Activated T-cell treated with anti-CD3 and anti-CD28 coated beads, Interleukin-2, amount 50 U/mL, for 72 hours (primary cell): ENCODE measurements at regions not wholly inside any gene's neighbourhood (a gene's known extent, or its start where the extent isn't known, plus 50 kb on each side); places are given as distances from the start of the nearest gene placed in this dataset.

Experiments used
- ATAC-seq, 2 donors: fragments of 150-1000 bp; cut with Tn5 transposase; replicated peaks in 1 of 2; 2 replicates each; pipeline ENCODE4 v1.10.0; 2021; ENCODE audit warnings: moderate library complexity in 2 of 2, mild to moderate bottlenecking in 1 of 2
- DNase-seq, 2 donors: peaks; one replicate each; pipeline ENCODE4 v3.0.0; 2021 to 2022; ENCODE audit warnings: mixed read lengths in 1 of 2
- H3K27ac Mint-ChIP-seq: one replicate; pipeline ENCODE4 v1.8.0; 2022; ENCODE audit warnings: mild to moderate bottlenecking, moderate library complexity, mixed read lengths
- H3K27me3 Mint-ChIP-seq: one replicate; pipeline ENCODE4 v1.8.0; 2022; ENCODE audit warnings: low read depth, mixed read lengths
- H3K36me3 Mint-ChIP-seq, 2 donors: one replicate each; pipeline ENCODE4 v1.8.0; 2022; ENCODE audit warnings: mixed read lengths in 2 of 2, mild to moderate bottlenecking in 1 of 2; ENCODE audit not compliant: insufficient read depth in 2 of 2
- H3K4me1 Mint-ChIP-seq: one replicate; pipeline ENCODE4 v1.8.0; 2022; ENCODE audit warnings: low read depth, mixed read lengths
- H3K4me3 Mint-ChIP-seq, 2 donors: one replicate each; pipeline ENCODE4 v1.8.0; 2022; ENCODE audit warnings: mild to moderate bottlenecking in 2 of 2, mixed read lengths in 2 of 2, moderate library complexity in 2 of 2
- H3K9me3 Mint-ChIP-seq, 2 donors: one replicate each; pipeline ENCODE4 v1.8.0; 2022; ENCODE audit warnings: mixed read lengths in 2 of 2

DNA sequence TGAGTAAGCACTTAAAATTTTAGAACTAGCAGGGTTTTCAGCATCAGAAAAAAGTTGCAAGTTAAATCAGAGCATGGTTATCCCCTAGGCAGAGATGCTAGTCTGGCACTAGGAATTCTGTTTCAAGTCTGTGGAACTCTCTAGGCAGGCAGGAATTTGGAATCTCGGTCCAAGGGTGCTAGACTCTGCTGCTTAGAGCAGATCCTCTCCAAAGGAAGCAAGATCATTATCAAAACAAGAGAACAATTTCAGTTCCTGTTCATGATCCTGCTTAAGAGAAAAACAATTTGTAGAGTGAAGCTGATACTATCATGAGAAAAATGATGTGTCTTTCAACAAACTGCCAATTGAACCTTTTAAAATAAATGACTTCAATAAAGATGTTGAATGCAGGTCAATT is 420.7 kb downstream of the KIF4B start:
- Mint-ChIP-seq H3K27ac (no peak overlapping the region), H3K27me3 (no peaks in the 10 kb centered on the region), H3K36me3 (no peaks in the 10 kb centered on the region), H3K4me3 (no peak overlapping the region), H3K4me1 (no peaks in the 10 kb centered on the region), H3K9me3 (peaks cover 2 to 3% of the 10 kb centered on the region in 2 donors)
- DNase-seq = no peak
- no peak for ATAC-seq

DNA sequence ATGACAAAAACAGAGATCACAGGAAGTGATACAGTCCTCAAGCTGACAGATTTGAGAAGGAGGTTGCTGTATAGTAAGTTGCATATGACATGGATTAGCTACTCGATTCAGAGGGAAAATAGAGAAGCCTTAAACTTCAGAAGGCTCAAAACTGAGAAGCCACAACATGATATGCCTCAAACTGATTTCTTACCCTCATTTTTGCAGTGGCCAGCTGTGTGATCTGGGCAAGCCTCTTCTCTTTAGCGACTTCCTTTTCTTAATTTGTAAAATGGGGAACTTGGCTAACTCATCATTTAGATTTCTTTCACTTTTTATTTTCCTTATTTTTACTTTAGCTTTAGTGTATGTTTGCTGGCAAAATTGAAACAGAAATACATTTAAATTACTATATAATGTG is 421.1 kb downstream of the KIF4B start:
- ATAC-seq (no peak), DNase-seq (no peak)
- Mint-ChIP-seq H3K4me1 (no peaks in the 10 kb centered on the region), H3K36me3 (no peaks in the 10 kb centered on the region), H3K9me3 (peaks cover 2 to 3% of the 10 kb centered on the region in 2 donors), H3K27me3 (no peaks in the 10 kb centered on the region), H3K27ac (no peak overlapping the region), H3K4me3 (no peak overlapping the region)

DNA sequence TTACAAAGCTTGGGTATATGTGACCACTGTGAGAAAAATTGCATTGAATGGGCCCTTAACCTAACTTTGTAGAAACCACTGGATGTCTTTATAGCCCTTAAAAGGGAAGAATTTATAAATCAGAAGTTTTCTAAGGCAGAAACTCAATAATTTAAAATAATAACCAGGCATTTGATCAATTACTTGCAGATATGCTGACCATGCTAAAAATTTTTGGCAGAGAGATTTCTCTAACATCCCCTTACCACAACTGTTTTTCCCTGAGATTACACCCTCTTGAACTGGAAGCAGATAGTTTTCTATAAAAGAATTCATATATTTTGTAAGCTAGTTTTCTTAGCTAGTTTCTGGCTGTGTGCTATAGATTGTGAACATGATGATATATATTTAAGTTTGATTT is 428.3 kb downstream of the KIF4B start:
- H3K36me3 Mint-ChIP-seq = no peaks in the 10 kb centered on the region
- no peak overlapping the region for H3K27ac Mint-ChIP-seq
- H3K9me3 Mint-ChIP-seq = peaks cover 2 to 3% of the 10 kb centered on the region in 2 donors
- no peaks in the 10 kb centered on the region for H3K4me1 Mint-ChIP-seq
- DNase-seq (no peak), ATAC-seq (no peak)
- H3K27me3 Mint-ChIP-seq = no peaks in the 10 kb centered on the region
- no peak overlapping the region for H3K4me3 Mint-ChIP-seq

DNA sequence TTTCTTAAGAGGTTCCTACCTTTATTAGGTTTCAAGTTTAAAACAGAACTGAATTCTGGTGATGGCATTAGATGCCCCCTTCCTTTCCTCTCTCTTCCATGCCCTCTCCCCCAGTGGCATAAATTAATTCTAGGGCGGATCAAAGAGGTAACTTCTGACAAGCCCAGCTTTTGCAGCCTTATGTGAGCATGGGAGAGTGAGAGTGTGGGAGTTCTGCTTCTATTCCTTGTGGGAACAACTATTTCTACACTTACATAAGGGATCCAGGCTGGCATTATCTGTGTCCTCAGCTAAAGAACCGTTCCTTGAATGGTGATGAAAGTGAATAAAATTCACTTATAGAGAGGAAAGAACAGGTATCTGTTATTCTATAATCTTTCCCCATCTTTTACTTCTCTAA is 437.6 kb downstream of the KIF4B start:
- H3K27me3 Mint-ChIP-seq = no peaks in the 10 kb centered on the region
- peaks cover 3 to 6% of the 10 kb centered on the region in 2 donors for H3K9me3 Mint-ChIP-seq
- H3K4me1 Mint-ChIP-seq = no peaks in the 10 kb centered on the region
- H3K27ac Mint-ChIP-seq = no peak overlapping the region
- no peak for ATAC-seq
- no peak overlapping the region for H3K4me3 Mint-ChIP-seq
- H3K36me3 Mint-ChIP-seq = no peaks in the 10 kb centered on the region
- DNase-seq = no peak

DNA sequence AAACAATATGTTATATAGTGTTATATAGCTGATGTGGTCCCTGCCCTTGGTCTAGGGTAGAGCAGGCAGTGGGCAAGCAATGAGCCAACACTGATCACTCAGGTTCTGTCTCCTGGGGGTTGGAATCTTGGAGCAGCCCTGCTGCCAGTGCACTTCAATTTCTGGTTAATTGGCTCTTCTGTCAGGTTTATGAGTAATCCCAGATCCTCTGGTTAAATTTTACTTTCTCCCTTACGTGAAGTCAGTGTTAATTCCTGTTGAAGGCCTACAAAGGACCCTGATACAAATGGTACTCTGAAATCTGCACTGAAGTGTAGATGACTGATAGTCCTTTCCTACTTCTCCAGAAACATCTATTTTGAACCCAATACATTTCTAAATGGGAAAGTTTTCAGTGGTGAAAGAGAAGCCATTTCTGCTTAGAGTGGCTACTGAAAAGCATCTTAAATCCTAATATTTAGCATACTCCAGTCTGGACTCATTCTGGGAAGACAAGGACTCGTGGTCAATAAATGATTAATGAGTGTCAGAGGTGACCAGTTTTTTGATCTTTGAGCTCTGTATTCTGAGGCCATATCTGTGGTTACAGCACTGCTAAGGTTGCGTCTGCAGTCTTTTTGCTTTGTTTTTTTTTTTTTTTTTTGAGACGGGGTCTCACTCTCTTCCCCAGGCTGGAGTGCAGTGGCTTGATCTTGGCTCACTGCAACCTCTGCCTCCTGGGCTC is 442.4 kb downstream of the KIF4B start:
- Mint-ChIP-seq H3K4me1 (no peaks in the 10 kb centered on the region), H3K36me3 (no peaks in the 10 kb centered on the region), H3K27ac (no peak overlapping the region), H3K4me3 (no peak overlapping the region), H3K27me3 (no peaks in the 10 kb centered on the region), H3K9me3 (peaks cover 0 to 4% of the 10 kb centered on the region in 2 donors)
- DNase-seq = no peak
- no peak for ATAC-seq

DNA sequence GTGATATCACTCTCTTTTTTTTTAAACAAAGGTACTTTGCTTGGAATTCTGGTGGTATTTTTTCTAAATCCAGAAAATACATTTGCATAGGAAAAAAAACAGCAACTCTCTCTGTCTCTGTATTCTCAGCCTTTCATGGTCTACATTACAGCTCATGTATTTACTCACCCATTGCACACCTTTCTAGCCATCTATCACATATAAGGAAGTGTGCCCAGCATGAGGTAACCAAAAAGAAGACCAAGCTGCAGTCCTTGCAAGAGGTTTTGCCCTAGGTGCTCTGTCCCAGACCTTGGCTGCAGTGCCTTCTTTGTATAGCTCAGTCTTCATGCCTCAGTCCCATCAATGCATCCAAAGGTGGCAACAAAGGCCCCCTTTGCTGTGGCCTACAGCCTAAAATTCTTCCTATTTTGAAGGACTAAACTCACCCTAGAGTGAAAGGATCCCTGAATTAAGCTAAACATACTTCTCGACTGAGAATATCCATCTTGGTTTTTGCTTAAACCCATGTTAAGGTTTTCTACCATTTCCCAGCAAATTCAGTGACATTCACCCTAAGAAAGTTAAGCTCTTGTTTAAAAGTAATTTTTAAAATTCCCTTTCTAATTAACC is 446.4 kb downstream of the KIF4B start:
- no peaks in the 10 kb centered on the region for H3K4me1 Mint-ChIP-seq
- H3K9me3 Mint-ChIP-seq = peaks cover 0 to 1% of the 10 kb centered on the region in 2 donors
- H3K27me3 Mint-ChIP-seq = no peaks in the 10 kb centered on the region
- DNase-seq = no peak
- H3K4me3 Mint-ChIP-seq = no peak overlapping the region
- ATAC-seq = no peak
- H3K36me3 Mint-ChIP-seq = no peaks in the 10 kb centered on the region
- H3K27ac Mint-ChIP-seq = no peak overlapping the region

DNA sequence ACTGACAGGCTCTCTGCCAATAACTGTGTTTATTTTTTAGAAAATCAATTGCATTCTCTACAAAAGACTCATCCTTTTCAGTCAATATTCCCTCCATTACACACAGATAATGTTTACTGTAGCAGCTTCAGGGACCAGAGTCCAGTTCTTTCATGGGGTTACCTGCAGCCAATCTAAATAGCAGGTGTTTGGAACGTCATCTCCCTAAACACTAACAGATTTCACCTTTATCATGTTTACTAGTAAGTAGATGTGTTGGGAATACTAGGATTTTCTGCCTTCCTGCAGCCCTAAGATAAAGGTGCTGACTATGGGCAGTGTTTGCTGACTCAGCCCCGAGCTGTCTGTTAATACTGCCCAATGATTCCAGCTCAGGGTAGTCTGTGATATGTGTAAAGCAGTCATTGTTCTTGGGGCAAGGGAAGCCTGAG is 447.0 kb downstream of the KIF4B start:
- no peaks in the 10 kb centered on the region for H3K27me3 Mint-ChIP-seq
- no peaks in the 10 kb centered on the region for H3K36me3 Mint-ChIP-seq
- H3K4me3 Mint-ChIP-seq = no peak overlapping the region
- peaks cover 0 to 1% of the 10 kb centered on the region in 2 donors for H3K9me3 Mint-ChIP-seq
- ATAC-seq (no peak), DNase-seq (no peak)
- no peaks in the 10 kb centered on the region for H3K4me1 Mint-ChIP-seq
- H3K27ac Mint-ChIP-seq = no peak overlapping the region

DNA sequence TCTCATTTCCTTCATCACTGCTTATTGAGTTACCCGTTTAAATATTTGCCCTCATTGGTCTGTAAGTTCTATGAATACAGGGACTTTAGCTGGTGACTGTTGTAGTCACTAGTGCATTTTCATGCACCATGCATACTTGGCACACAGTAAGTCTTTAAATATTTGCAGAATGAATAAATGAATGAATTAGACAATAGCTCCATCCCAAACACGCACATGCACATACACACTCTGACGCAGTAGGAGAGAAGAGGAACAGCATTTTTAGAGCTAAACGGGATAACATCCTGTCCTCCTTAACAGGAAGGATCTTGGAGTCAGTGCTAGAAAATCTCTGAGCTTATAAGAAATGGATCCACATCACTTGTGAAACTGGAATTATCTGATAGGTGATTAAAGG is 447.7 kb downstream of the KIF4B start:
- Mint-ChIP-seq H3K27me3 (peaks cover under 1% of the 10 kb centered on the region), H3K4me1 (no peaks in the 10 kb centered on the region), H3K27ac (no peak overlapping the region), H3K9me3 (peaks cover 0 to 4% of the 10 kb centered on the region in 2 donors), H3K36me3 (no peaks in the 10 kb centered on the region), H3K4me3 (no peak overlapping the region)
- DNase-seq (no peak), ATAC-seq (no peak)

DNA sequence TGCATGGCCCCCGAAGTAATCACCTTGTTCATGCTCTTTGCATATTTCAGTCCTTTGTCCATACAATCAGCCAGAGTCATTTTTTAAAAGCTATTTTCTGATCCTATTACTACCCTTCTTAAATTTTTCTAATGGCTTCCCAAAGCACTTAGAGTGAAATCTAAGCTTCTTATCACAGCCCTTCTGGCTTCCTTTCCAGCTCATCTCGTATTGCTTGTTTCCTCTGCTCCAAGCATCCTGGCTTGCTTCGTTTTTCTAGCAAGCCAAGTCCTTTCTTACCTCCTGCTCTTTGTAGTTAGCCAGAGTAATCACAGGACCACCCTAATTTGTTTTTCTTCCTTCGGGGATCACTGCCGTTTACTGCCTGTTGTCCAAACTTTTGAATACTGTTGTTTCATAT is 453.3 kb downstream of the KIF4B start:
- peaks cover 9% of the 10 kb centered on the region for H3K27me3 Mint-ChIP-seq
- H3K27ac Mint-ChIP-seq = no peak overlapping the region
- H3K4me1 Mint-ChIP-seq = no peaks in the 10 kb centered on the region
- H3K36me3 Mint-ChIP-seq = no peaks in the 10 kb centered on the region
- DNase-seq (no peak), ATAC-seq (no peak)
- no peak overlapping the region for H3K4me3 Mint-ChIP-seq
- H3K9me3 Mint-ChIP-seq = peaks cover 0 to 6% of the 10 kb centered on the region in 2 donors

DNA sequence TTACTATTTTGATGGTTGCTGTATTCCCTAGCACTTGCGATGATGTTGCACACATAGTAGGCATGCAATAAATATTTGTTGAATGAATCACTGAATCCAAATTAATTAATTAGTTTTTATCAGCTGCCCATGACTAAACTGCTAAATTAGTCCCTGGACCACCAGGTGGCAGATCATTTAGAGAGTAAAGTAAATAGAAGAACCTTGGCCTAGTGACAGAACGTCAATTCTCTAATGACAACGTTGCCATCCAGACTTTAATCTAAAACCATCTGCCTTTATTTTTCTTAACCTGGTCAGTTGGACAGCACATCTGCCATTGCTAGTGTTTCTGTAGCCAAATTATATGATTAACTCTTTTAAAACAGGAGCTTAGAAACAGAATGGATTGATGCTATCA is 457.5 kb downstream of the KIF4B start:
- Mint-ChIP-seq H3K4me3 (no peak overlapping the region), H3K9me3 (peaks cover under 1 to 3% of the 10 kb centered on the region in 2 donors), H3K36me3 (no peaks in the 10 kb centered on the region), H3K27me3 (peaks cover 9% of the 10 kb centered on the region), H3K4me1 (no peaks in the 10 kb centered on the region), H3K27ac (no peak overlapping the region)
- ATAC-seq = no peak
- no peak for DNase-seq

DNA sequence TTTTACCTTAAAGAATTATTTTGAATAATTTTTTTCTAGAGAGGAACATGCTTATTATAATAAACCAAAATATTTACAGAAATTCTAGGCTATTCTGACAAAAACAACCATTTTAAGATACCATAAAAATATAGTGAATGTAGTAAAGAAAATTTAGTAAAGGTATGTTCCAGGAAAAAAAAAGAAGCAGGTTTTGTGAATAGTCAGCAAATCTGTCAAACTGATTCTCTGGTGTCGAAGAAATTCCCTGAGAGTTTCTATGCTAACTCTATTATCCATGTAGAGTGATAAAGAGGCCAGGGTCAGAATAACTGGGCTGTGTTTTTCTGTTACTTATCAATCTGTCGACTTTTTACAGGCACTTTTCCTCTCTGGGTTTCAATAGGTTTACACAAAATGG is 459.2 kb downstream of the KIF4B start:
- Mint-ChIP-seq H3K9me3 (peaks cover 0 to 2% of the 10 kb centered on the region in 2 donors), H3K4me1 (no peaks in the 10 kb centered on the region), H3K4me3 (no peak overlapping the region), H3K36me3 (no peaks in the 10 kb centered on the region), H3K27me3 (no peaks in the 10 kb centered on the region), H3K27ac (no peak overlapping the region)
- DNase-seq (no peak), ATAC-seq (no peak)

DNA sequence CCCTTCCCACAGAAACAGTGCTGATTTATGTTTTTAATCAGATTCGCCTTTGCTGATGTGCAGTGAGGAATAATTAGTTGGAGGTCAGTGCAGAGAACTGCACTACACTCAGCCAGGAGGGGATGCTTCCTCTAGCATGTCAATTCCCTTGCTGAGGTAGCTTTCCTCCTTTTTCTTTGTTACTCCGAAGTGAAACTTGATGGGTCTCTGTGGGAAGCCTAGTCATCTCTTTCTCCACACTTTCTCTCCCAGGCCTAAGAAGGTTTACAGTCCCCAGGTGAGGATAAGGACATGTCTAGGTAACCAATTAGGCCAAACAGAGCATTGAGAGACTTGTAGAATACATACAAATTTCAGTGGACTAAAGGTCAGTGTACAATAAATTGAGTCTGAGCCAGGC is 461.8 kb downstream of the KIF4B start:
- Mint-ChIP-seq H3K36me3 (no peaks in the 10 kb centered on the region), H3K9me3 (peaks cover 0 to 2% of the 10 kb centered on the region in 2 donors), H3K27me3 (no peaks in the 10 kb centered on the region), H3K4me3 (no peak overlapping the region), H3K27ac (no peak overlapping the region), H3K4me1 (no peaks in the 10 kb centered on the region)
- DNase-seq (no peak), ATAC-seq (no peak)

DNA sequence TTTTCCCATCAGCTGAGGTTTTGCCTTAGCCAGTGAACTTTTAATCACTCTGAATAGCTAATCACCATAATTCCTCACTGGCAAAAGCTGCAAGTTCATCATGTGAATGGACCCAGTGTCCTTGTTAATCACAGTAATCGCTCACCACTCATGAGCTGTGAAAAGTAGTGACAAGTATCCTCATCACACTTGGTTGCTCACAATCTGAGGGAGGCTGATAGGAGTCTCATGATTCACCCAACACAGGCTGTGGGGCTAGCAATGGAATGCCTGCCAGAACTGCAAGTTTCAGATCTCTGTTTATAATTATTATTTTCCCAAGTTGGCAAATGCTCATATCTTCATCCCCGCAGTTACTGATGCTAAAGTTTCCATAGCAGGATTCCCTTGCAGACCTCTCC is 467.2 kb downstream of the KIF4B start:
- ATAC-seq (no peak), DNase-seq (no peak)
- H3K4me1 Mint-ChIP-seq = no peaks in the 10 kb centered on the region
- H3K9me3 Mint-ChIP-seq = peaks cover 2 to 4% of the 10 kb centered on the region in 2 donors
- H3K36me3 Mint-ChIP-seq = no peaks in the 10 kb centered on the region
- H3K27me3 Mint-ChIP-seq = peaks cover 6% of the 10 kb centered on the region
- H3K27ac Mint-ChIP-seq = no peak overlapping the region
- H3K4me3 Mint-ChIP-seq = no peak overlapping the region

DNA sequence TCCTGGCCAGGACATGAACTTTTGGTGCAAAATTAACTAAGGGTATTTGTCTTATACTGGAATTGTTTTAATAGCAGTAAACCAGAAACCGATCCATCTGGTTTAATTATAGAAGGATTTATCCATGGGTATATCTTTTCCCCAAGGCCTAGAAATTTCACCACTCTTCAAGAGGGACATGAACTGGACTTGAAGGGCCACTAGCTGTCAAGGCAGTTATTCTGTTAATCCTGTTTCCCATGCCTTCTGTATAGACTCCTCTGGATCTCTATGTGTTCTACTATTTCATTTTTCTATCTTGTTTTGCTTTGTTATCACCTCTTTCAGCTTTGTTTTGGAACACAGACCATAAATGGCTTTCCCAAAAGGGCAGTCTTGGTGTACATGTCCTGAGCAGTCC is 467.6 kb downstream of the KIF4B start:
- no peak overlapping the region for H3K4me3 Mint-ChIP-seq
- H3K27me3 Mint-ChIP-seq = peaks cover 6% of the 10 kb centered on the region
- no peak for ATAC-seq
- peaks cover 0 to 4% of the 10 kb centered on the region in 2 donors for H3K9me3 Mint-ChIP-seq
- no peak overlapping the region for H3K27ac Mint-ChIP-seq
- no peaks in the 10 kb centered on the region for H3K4me1 Mint-ChIP-seq
- H3K36me3 Mint-ChIP-seq = no peaks in the 10 kb centered on the region
- no peak for DNase-seq
